GM12878 (cell line): ENCODE measurements at regions not wholly inside any gene's neighbourhood (a gene's known extent, or its start where the extent isn't known, plus 50 kb on each side); places are given as distances from the start of the nearest gene placed in this dataset.

Source experiments
- BCL3 ChIP-seq: IDR thresholded peaks from 2 replicates; pipeline ENCODE4 v1.6.1; 2011; ENCODE audit warnings: borderline replicate concordance, low read depth, mild to moderate bottlenecking, moderate library complexity, low read length; ENCODE audit not compliant: insufficient read depth, poor library complexity, severe bottlenecking
- CHD4 ChIP-seq: fragments of 200-600 bp; sonication (generic); IDR thresholded peaks from 2 replicates; pipeline ENCODE4 v1.6.1; 2016; ENCODE audit warnings: mild to moderate bottlenecking
- EZH2 ChIP-seq: IDR thresholded peaks from 2 replicates; pipeline ENCODE4 v1.6.1; 2012; ENCODE audit warnings: low read depth, mild to moderate bottlenecking, control low read depth, inconsistent platforms, low read length, borderline replicate concordance; ENCODE audit not compliant: control insufficient read depth
- HDAC6 ChIP-seq: fragments of 200-600 bp; sonication (generic); IDR thresholded peaks from one replicate; pipeline ENCODE4 v1.8.0; 2017; ENCODE audit warnings: antibody characterized with exemption; ENCODE audit not compliant: unreplicated experiment
- IRF3 ChIP-seq: fragments of 450-650 bp; IDR thresholded peaks from 2 replicates; pipeline ENCODE4 v1.6.1; 2014; ENCODE audit warnings: mild to moderate bottlenecking
- JUNB ChIP-seq: IDR thresholded peaks from 2 replicates; pipeline ENCODE4 v1.6.1; 2016; ENCODE audit warnings: antibody characterized with exemption, mild to moderate bottlenecking
- NR2C1 ChIP-seq: fragments of 450-650 bp; IDR thresholded peaks from 2 replicates; pipeline ENCODE4 v1.6.1; 2017; ENCODE audit warnings: antibody characterized with exemption, mild to moderate bottlenecking, moderate library complexity
- NR2F1 ChIP-seq: fragments of 450-650 bp; conservative IDR thresholded peaks from 2 replicates; pipeline ENCODE4 v1.6.1; 2017; ENCODE audit warnings: mild to moderate bottlenecking
- PRDM15 ChIP-seq: fragments of 450-650 bp; formaldehyde crosslinking; IDR thresholded peaks from 2 replicates; pipeline ENCODE4 v1.4.0; 2020; ENCODE audit warnings: mild to moderate bottlenecking, moderate library complexity
- RAD51 ChIP-seq: fragments of 450-650 bp; IDR thresholded peaks from 2 replicates; pipeline ENCODE4 v1.6.1; 2016; ENCODE audit warnings: moderate library complexity, mild to moderate bottlenecking, inconsistent platforms
- RCOR1 ChIP-seq: conservative IDR thresholded peaks from 2 replicates; pipeline ENCODE4 v1.6.1; 2012; ENCODE audit warnings: low read depth, low read length, improper control_type of control experiment
- SRF ChIP-seq, 2 experiments: IDR thresholded peaks; 2 replicates each; pipeline ENCODE4 v1.6.1; 2011; ENCODE audit warnings: low read depth in 2 of 2, low read length in 2 of 2, mild to moderate bottlenecking in 1 of 2, moderate library complexity in 1 of 2
- SUZ12 ChIP-seq: fragments of 200-600 bp; sonication (generic); IDR thresholded peaks from one replicate; pipeline ENCODE4 v1.6.1; 2018; ENCODE audit warnings: antibody characterized with exemption, mild to moderate bottlenecking; ENCODE audit not compliant: unreplicated experiment
- USF1 ChIP-seq: IDR thresholded peaks from 2 replicates; pipeline ENCODE4 v1.6.1; 2011; ENCODE audit warnings: borderline replicate concordance, low read depth, mild to moderate bottlenecking, moderate library complexity, mixed read lengths, low read length; ENCODE audit not compliant: insufficient read depth; ENCODE audit errors: extremely low read length
- YY1 ChIP-seq: IDR thresholded peaks from 2 replicates; pipeline ENCODE4 v1.6.1; 2011; ENCODE audit warnings: low read depth, mild to moderate bottlenecking, low read length
- ZBTB40 ChIP-seq: fragments of 450-650 bp; IDR thresholded peaks from 2 replicates; pipeline ENCODE4 v1.6.1; 2016; ENCODE audit warnings: mild to moderate bottlenecking, moderate library complexity, borderline replicate concordance

- TF ChIP-seq PRDM15 (CRISPR knock-in tag) (no peak), SUZ12 (no peak), EZH2 (no peak), RAD51 (no peak), RCOR1 (0 out of 2 replicates have a peak, but pooled peaks have one; percentile 78), ZBTB40 (no peak), CHD4 (no peak), HDAC6 (no peak), USF1 (no peak), NR2C1 (no peak), YY1 (no peak), SRF (IDR thresholded peaks at IDR 0.05; ENCODE audit: low read depth in 2 of 2, low read length in 2 of 2) (no peak), NR2F1 (peak; percentile 77), JUNB (peak; percentile 82), IRF3 (no peak), BCL3 (peak; percentile 26)
Observed at GRCh38 chr4:14125375-14126129, 498.0 kb upstream of the BOD1L1 start (continued).
